K562 (cell line): ENCODE measurements at regions not wholly inside any gene's neighbourhood (a gene's known extent, or its start where the extent isn't known, plus 50 kb on each side); places are given as distances from the start of the nearest gene placed in this dataset.

Experiments used
- CBX8 ChIP-seq: fragments of 200-600 bp; sonication (generic); IDR thresholded peaks from 2 replicates; pipeline ENCODE4 v1.6.1; 2012; ENCODE audit warnings: borderline replicate concordance, mixed run types, low read depth, mild to moderate bottlenecking, moderate library complexity, mixed read lengths, low read length, control low read depth, inconsistent platforms; ENCODE audit not compliant: poor library complexity, severe bottlenecking; ENCODE audit errors: extremely low read depth
- CREB1 ChIP-seq, 2 experiments: sonication (generic) in 1 of 2; formaldehyde crosslinking in 1 of 2; IDR thresholded peaks; 2 replicates each; pipeline versions ENCODE4 v1.6.1 to v1.8.0; 2012 to 2022; ENCODE audit warnings: inconsistent platforms in 1 of 2, mild to moderate bottlenecking in 1 of 2, missing genetic modification reagents in 1 of 2, moderate library complexity in 1 of 2
- CTCF ChIP-seq, 3 experiments: IDR thresholded peaks in 2 of 3; conservative IDR thresholded peaks in 1 of 3; 2 replicates each; pipeline ENCODE4 v1.5.1; 2011 to 2012; ENCODE audit warnings: low read length in 3 of 3, mild to moderate bottlenecking in 3 of 3, control low read depth in 2 of 3, improper control_type of control experiment in 1 of 3, inconsistent platforms in 1 of 3, low read depth in 1 of 3, mixed read lengths in 1 of 3, moderate library complexity in 1 of 3; ENCODE audit not compliant: insufficient read depth in 2 of 3
- EZH2 ChIP-seq: IDR thresholded peaks from 2 replicates; pipeline ENCODE4 v1.6.1; 2012; ENCODE audit warnings: low read depth, mild to moderate bottlenecking, inconsistent platforms, low read length, borderline replicate concordance
- JUN ChIP-seq, 2 experiments: sonication (generic) in 1 of 2; formaldehyde crosslinking in 1 of 2; IDR thresholded peaks; 2 replicates each; pipeline versions ENCODE4 v1.6.1 to v1.8.0; 2012 to 2022; ENCODE audit warnings: borderline replicate concordance in 2 of 2, mild to moderate bottlenecking in 2 of 2, improper control_type of control experiment in 1 of 2, low read depth in 1 of 2, low read length in 1 of 2, missing genetic modification reagents in 1 of 2
- MED1 ChIP-seq: sonication (generic); formaldehyde crosslinking; IDR thresholded peaks from 2 replicates; pipeline ENCODE4 v1.8.1; 2023; ENCODE audit warnings: missing genetic modification reagents, borderline replicate concordance
- MEF2D ChIP-seq: conservative IDR thresholded peaks from 2 replicates; pipeline ENCODE4 v1.6.1; 2016; ENCODE audit warnings: low read depth, missing genetic modification characterization, missing compliant biosample characterization
- MXD1 ChIP-seq: fragments of 250-450 bp; sonication (Bioruptor Pico); IDR thresholded peaks from 2 replicates; pipeline ENCODE4 v1.8.0; 2021; ENCODE audit warnings: borderline replicate concordance, mild to moderate bottlenecking, moderate library complexity; ENCODE audit not compliant: poor library complexity, severe bottlenecking
- NFE2L1 ChIP-seq: fragments of 450-650 bp; IDR thresholded peaks from 2 replicates; pipeline ENCODE4 v1.6.1; 2016; ENCODE audit warnings: missing genetic modification characterization, low read depth, mild to moderate bottlenecking, missing compliant biosample characterization, moderate library complexity, borderline replicate concordance
- RAD21 ChIP-seq, 2 experiments: fragments of 250-450 bp in 1 of 2; fragments of 450-650 bp in 1 of 2; sonication (Bioruptor Pico) in 1 of 2; formaldehyde crosslinking in 1 of 2; IDR thresholded peaks in 1 of 2; conservative IDR thresholded peaks in 1 of 2; 2 replicates each; pipeline versions ENCODE4 v1.4.0 to v1.8.0; 2020 to 2022; ENCODE audit warnings: mild to moderate bottlenecking in 2 of 2, moderate library complexity in 1 of 2
- RERE ChIP-seq: sonication (generic); formaldehyde crosslinking; IDR thresholded peaks from 2 replicates; pipeline ENCODE4 v1.8.0; 2023; ENCODE audit warnings: missing genetic modification reagents, mild to moderate bottlenecking, borderline replicate concordance
- TCF15 ChIP-seq: fragments of 250-450 bp; sonication (Bioruptor Pico); IDR thresholded peaks from 2 replicates; pipeline ENCODE4 v1.8.0; 2022; ENCODE audit warnings: moderate library complexity, mild to moderate bottlenecking, inconsistent platforms
- USF1 ChIP-seq: sonication (generic); formaldehyde crosslinking; IDR thresholded peaks from 2 replicates; pipeline ENCODE4 v1.9.0; 2022; ENCODE audit warnings: mild to moderate bottlenecking, missing genetic modification reagents

GRCh38 chr12:4975574-4975973 is 65.9 kb downstream of the KCNA1 start:
- TF ChIP-seq MEF2D (tag) (no peak), EZH2 (no peak), RAD21 (CRISPR knock-in tag; conservative IDR thresholded peaks at IDR 0.05 in 1 of 2, IDR thresholded peaks at IDR 0.05 in 1 of 2) (no peak), CTCF (IDR thresholded peaks at IDR 0.05 in 2 of 3, conservative IDR thresholded peaks at IDR 0.05 in 1 of 3; ENCODE audit: insufficient read depth in 2 of 3, low read depth in 1 of 3, low read length in 3 of 3) (peak in 2 of 3 experiments; percentile 29 to 33; a peak in 4 of 6 replicates), MXD1 (CRISPR knock-in tag) (no peak), TCF15 (no peak), RERE (CRISPR knock-in tag) (no peak), MED1 (CRISPR knock-in tag) (no peak), CREB1 (IDR thresholded peaks at IDR 0.05) (no peak), CREB1 (CRISPR knock-in tag; IDR thresholded peaks at IDR 0.05) (no peak), NFE2L1 (tag) (no peak), CBX8 (no peak), USF1 (no peak), JUN (IDR thresholded peaks at IDR 0.05; ENCODE audit: borderline replicate concordance, low read depth, low read length) (no peak), JUN (CRISPR knock-in tag; IDR thresholded peaks at IDR 0.05; ENCODE audit: borderline replicate concordance) (no peak)
